Skeletal muscle tissue (tissue), 3 donors: ENCODE measurements at regions not wholly inside any gene's neighbourhood (a gene's known extent, or its start where the extent isn't known, plus 50 kb on each side); places are given as distances from the start of the nearest gene placed in this dataset.
"Not testable (repeated sequence)": the region's sequence is repeated elsewhere in the genome, so short reads cannot be mapped to it uniquely, and the experiment has no call there.

Source experiments
- H3K27ac ChIP-seq: one replicate; pipeline ENCODE4 v1.7.0; 2013; ENCODE audit warnings: mild to moderate bottlenecking, low read depth, low read length, inconsistent platforms
- H3K27me3 ChIP-seq, 3 donors: one replicate each; pipeline ENCODE4 v1.7.0; 2013; ENCODE audit warnings: low read length in 3 of 3; ENCODE audit not compliant: control insufficient read depth in 3 of 3, insufficient read depth in 3 of 3
- H3K36me3 ChIP-seq, 3 donors: one replicate each; pipeline ENCODE4 v1.7.0; 2013; ENCODE audit warnings: low read length in 3 of 3; ENCODE audit not compliant: control insufficient read depth in 3 of 3, insufficient read depth in 3 of 3
- H3K4me1 ChIP-seq, 3 donors: one replicate each; pipeline ENCODE4 v1.7.0; 2013; ENCODE audit warnings: low read length in 3 of 3, mild to moderate bottlenecking in 3 of 3; ENCODE audit not compliant: control insufficient read depth in 3 of 3, insufficient read depth in 3 of 3
- H3K4me3 ChIP-seq, 3 donors: one replicate each; pipeline ENCODE4 v1.7.0; 2013; ENCODE audit warnings: low read length in 3 of 3
- H3K9ac ChIP-seq, 3 donors: one replicate each; pipeline ENCODE4 v1.7.0; 2013; ENCODE audit warnings: low read length in 3 of 3, mild to moderate bottlenecking in 3 of 3, moderate library complexity in 2 of 3, low read depth in 1 of 3
- H3K9me3 ChIP-seq, 3 donors: one replicate each; pipeline ENCODE4 v1.7.0; 2013; ENCODE audit warnings: low read length in 3 of 3; ENCODE audit not compliant: control insufficient read depth in 3 of 3
- donor health status: Osteomylitis.

GRCh38 chr14:50025776-50026175, 90.6 kb downstream of the VCPKMT start:
- Histone ChIP-seq H3K9me3 (peaks cover 0 to 5% (median 0%) of the 10 kb centered on the region in 3 donors), H3K27ac (no peak overlapping the region), H3K9ac (no peak overlapping the region), H3K27me3 (no peaks in the 10 kb centered on the region), H3K4me1 (peaks cover 0 to 7% (median 6%) of the 10 kb centered on the region in 3 donors), H3K4me3 (no peak overlapping the region), H3K36me3 (no peaks in the 10 kb centered on the region)

- peaks cover 0 to 5% (median 0%) of the 10 kb centered on the region in 3 donors for H3K9me3 ChIP-seq
- H3K36me3 ChIP-seq: no peaks in the 10 kb centered on the region
Measured at GRCh38 chr14:50026396-50026795, 90.0 kb downstream of the VCPKMT start.

GRCh38 chr14:50027816-50028215, 88.6 kb downstream of the VCPKMT start:
- Histone ChIP-seq H3K27ac (no peak overlapping the region), H3K9me3 (peaks cover 0 to 5% (median 0%) of the 10 kb centered on the region in 3 donors), H3K27me3 (no peaks in the 10 kb centered on the region), H3K9ac (no peak overlapping the region), H3K4me1 (peaks cover 0 to 7% (median 6%) of the 10 kb centered on the region in 3 donors), H3K36me3 (no peaks in the 10 kb centered on the region), H3K4me3 (no peak overlapping the region)

More at GRCh38 chr14:50026396-50026795, 90.0 kb downstream of the VCPKMT start:
- no peaks in the 10 kb centered on the region for H3K27me3 ChIP-seq
- H3K9ac ChIP-seq: no peak overlapping the region
- no peak overlapping the region for H3K27ac ChIP-seq
- H3K4me1 ChIP-seq: peaks cover 0 to 7% (median 6%) of the 10 kb centered on the region in 3 donors
- H3K4me3 ChIP-seq: no peak overlapping the region

GRCh38 chr14:50028458-50028857, 87.9 kb downstream of the VCPKMT start:
- H3K27me3 ChIP-seq: no peaks in the 10 kb centered on the region
- no peak overlapping the region for H3K4me3 ChIP-seq
- H3K4me1 ChIP-seq: peaks cover 0 to 7% (median 4%) of the 10 kb centered on the region in 3 donors
- H3K27ac ChIP-seq: no peak overlapping the region
- H3K9me3 ChIP-seq: peaks cover 0 to 5% (median 0%) of the 10 kb centered on the region in 3 donors
- H3K36me3 ChIP-seq: no peaks in the 10 kb centered on the region
- no peak overlapping the region for H3K9ac ChIP-seq

- no peak overlapping the region for H3K4me3 ChIP-seq
- no peaks in the 10 kb centered on the region for H3K4me1 ChIP-seq
- no peaks in the 10 kb centered on the region for H3K27me3 ChIP-seq
- no peaks in the 10 kb centered on the region for H3K36me3 ChIP-seq
- peaks cover 0 to 5% (median 0%) of the 10 kb centered on the region in 3 donors for H3K9me3 ChIP-seq
- H3K27ac ChIP-seq: no peak overlapping the region
- H3K9ac ChIP-seq: no peak overlapping the region
Measured at GRCh38 chr14:50030036-50030435, 86.3 kb downstream of the VCPKMT start.

- not testable (repeated sequence) for H3K4me1 ChIP-seq, H3K9ac ChIP-seq, H3K27me3 ChIP-seq, H3K36me3 ChIP-seq, H3K4me3 ChIP-seq, H3K27ac ChIP-seq, H3K9me3 ChIP-seq
Measured at GRCh38 chr14:50030911-50031310, 85.5 kb downstream of the VCPKMT start.

- Histone ChIP-seq H3K4me3 (no peak overlapping the region), H3K27ac (no peak overlapping the region), H3K36me3 (no peaks in the 10 kb centered on the region), H3K9ac (no peak overlapping the region), H3K27me3 (no peaks in the 10 kb centered on the region), H3K9me3 (no peaks in the 10 kb centered on the region), H3K4me1 (no peaks in the 10 kb centered on the region)
Measured at GRCh38 chr14:50031602-50032313, 84.6 kb downstream of the VCPKMT start.

GRCh38 chr14:50032462-50033167, 83.8 kb downstream of the VCPKMT start:
- not testable (repeated sequence) for H3K36me3 ChIP-seq, H3K9ac ChIP-seq, H3K27me3 ChIP-seq, H3K4me3 ChIP-seq, H3K4me1 ChIP-seq, H3K9me3 ChIP-seq, H3K27ac ChIP-seq

- H3K4me3 ChIP-seq: no peak overlapping the region
- H3K27ac ChIP-seq: no peak overlapping the region
- H3K27me3 ChIP-seq: no peaks in the 10 kb centered on the region
- no peak overlapping the region for H3K9ac ChIP-seq
- peaks cover 0 to 4% (median 2%) of the 10 kb centered on the region in 3 donors for H3K4me1 ChIP-seq
- no peaks in the 10 kb centered on the region for H3K36me3 ChIP-seq
- no peaks in the 10 kb centered on the region for H3K9me3 ChIP-seq
Measured at GRCh38 chr14:50035214-50035613, 81.2 kb downstream of the VCPKMT start.

- Histone ChIP-seq H3K27me3 (no peaks in the 10 kb centered on the region), H3K27ac (no peak overlapping the region), H3K4me1 (peaks cover 0 to 9% (median 6%) of the 10 kb centered on the region in 3 donors), H3K9ac (no peak overlapping the region), H3K9me3 (no peaks in the 10 kb centered on the region), H3K4me3 (no peak overlapping the region), H3K36me3 (no peaks in the 10 kb centered on the region)
Measured at GRCh38 chr14:50036211-50036610, 80.2 kb downstream of the VCPKMT start.
